Left forelimb (tissue), 1 donor: ENCODE measurements at regions not wholly inside any gene's neighbourhood (a gene's known extent, or its start where the extent isn't known, plus 50 kb on each side); places are given as distances from the start of the nearest gene placed in this dataset.
"Not testable (repeated sequence)": the region's sequence is repeated elsewhere in the genome, so short reads cannot be mapped to it uniquely, and the experiment has no call there.

Experiments used
- DNase-seq: peaks from one replicate; pipeline ENCODE4 v3.0.0-alpha.2; 2018; ENCODE audit warnings: low spot score

DNA sequence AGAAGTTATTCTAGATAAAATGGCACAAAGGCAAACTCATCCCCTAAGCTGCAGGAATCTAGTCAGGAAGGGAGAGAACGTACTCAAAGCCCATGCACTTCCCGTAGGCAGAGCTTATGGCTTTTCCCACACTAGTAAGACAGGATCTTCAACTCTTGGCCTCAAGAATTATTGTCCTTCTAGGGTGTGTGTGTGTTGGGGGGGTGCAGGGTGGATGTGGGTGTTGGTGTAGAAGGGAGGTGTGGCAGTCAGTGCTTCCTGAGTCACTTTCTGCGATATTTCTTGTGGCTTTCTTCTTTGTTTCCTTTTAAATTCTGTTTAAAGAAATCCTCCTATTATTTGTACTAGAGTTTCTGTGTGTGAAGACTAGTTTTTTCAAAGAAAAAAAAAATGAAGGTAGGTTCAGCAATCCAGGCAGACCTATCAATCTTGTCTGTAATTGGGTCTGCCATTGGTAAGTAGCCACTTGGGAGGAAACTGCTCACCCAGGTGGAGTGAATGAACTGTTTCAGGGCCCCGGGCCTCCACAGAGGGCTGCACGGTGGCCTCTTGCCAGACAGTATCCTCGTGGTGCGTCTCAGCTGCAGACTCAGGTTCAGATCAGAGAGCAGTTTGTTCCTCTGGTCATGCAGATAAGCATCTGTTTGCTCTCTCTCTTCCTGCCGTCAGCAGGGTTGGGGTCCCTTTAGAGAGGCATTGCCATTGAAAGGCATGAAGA, 131.9 kb downstream of the NPR3 start:
- DNase-seq: no peak

GRCh38 chr5:32843531-32843895, 132.4 kb downstream of the NPR3 start:
- no peak for DNase-seq

GRCh38 chr5:32845171-32845570, 134.1 kb downstream of the NPR3 start:
- DNase-seq: no peak

DNA sequence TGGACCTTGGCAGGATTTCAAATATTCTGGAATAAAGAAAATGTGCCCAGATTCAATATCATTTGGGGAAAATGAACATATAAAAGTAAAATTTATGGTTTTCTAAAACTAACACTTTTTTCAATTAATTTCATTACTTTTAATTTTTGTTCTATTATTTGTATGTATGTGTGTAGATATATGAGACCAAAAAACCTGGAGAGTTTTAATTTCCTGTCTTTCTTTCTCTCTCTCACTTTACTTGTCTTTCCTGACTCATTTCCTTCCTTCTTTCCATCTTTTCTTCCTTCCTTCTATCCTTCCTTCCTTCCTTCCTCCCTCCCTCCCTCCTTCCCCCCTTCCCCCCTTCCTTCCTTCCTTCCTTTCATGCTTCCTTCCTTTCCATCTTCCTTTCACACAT, 137.0 kb downstream of the NPR3 start:
- no peak for DNase-seq

DNA sequence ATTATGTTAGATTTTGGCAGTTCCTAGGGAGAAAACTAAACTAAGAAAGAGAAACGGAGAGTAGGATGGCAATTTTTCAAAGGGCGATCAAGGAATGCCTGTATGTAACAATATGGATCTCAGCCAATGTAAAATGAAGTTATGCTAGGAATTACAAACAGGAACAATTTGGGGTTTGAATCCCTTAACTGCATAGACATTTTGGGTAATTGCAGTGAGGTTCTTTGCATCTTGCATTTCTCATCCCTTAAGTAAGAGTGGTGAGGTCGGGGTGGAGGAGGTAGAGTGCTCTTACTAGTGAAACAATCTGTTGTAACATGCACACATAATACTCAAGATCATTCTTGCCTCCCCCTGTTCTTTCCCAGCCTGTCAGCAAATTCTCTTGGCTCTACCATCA, 137.6 kb downstream of the NPR3 start:
- DNase-seq: no peak

DNA sequence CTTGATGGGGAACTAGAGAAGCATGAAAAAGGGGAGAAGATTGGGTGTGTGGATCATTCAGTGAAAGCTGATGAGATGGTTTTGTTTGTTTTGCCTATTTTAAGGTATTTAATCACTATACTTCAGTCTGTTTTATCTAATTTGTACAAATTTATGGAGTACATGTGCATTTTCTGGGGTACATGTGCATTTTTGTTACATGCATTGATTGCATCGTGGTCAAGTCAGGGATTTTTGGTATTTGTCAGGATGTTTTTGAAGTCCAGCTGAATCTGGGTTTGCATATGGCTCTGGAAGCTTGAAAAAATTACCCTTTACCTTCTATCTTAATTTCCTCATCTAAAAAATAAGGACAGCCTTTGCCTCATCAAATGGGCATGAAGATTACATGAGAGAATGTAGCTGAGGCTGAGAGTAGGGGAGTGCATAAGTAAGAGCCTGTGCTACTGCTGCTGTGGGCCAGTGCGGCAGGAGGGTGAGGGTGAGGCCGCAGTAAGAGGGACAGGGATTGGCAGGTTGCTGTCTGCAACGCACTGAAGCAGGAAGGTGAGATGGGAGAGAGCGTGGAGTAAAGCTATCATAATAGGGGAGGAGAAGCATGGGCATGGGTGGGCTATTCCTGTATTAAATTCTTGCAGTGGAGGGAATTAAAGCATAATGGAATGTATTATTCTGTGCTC, 139.8 kb downstream of the NPR3 start:
- DNase-seq: no peak

- no peak for DNase-seq
Measured at GRCh38 chr5:32851559-32852173, 140.5 kb downstream of the NPR3 start.

DNA sequence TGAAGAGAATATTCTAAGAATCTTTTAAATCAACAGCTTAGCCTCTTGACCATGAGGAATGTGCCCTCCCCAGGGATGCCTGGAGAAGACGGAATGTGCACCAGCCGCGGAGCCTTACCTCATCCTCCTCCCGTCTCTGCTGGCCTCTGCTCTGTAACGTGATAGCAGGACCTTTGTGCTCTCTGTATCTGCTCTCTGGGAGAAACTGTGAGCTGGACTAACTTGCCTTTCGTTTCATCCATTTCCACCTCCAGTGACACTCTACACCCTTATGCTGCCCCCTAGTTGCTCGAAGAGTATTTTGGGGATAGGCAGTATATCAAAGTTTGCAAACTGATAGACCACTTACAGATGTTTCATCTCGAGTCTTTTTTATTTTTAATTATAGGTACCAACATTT, 141.4 kb downstream of the NPR3 start:
- no peak for DNase-seq

- DNase-seq: no peak
Measured at GRCh38 chr5:32852976-32853375, 141.9 kb downstream of the NPR3 start.

- DNase-seq: no peak
Measured at GRCh38 chr5:32854473-32854872, 143.4 kb downstream of the NPR3 start.

DNA sequence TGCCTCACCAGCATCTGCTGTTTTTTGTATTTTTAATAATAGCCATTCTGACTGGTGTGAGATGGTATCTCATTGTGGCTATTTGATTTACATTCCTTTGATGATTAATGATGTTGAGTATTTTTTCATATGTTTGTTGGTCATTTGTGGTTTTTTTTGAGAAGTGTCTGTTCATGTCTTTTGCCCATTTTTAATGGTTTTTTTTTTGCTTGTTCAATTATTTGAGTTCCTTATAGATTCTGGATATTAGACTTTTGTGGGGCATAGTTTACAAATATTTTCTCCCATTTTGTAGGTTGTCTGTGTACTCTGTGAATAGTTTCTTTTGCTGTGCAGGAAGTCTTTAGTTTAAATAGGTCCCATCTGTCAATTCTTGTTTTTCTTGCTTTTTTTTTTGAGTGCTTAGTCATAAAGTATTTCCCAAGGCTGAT, 148.1 kb downstream of the NPR3 start:
- no peak for DNase-seq

DNA sequence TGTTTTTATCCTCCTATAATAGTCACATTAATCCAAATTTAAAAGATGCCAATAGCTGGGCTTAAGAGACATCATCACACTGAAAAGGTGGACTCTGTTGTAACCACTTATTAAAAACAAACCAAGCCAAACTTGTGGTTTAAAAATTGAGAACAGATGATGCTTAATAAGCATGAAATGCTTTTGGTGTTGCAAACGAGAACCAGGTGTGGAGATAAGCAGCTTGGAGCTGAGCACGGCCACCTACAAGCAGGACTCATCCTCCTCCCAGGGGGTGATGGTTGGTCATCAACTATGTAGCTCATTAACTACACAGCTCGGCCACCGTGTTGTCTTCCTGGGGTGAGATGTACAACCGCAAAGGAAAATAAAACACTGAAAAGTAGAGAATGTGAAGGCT, 154.4 kb downstream of the NPR3 start:
- no peak for DNase-seq

DNA sequence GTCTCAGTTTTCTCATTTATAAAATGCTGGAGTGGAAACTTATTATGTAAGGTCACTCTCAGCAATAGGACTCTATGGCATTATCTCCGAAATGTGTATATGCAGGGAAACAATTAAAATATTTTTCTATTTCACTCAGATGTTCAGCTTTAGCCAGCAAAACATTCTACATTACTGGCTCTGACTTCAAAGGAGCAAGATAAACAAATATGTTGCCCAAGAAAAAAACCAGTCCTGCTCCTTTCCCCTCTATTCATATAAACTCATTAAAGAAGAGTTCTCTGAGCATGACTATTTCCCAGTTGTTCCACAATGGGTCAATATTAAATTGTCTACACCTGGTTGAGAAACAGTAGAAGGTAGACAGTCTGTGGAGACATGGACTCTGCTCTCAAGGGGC, 155.0 kb downstream of the NPR3 start:
- no peak for DNase-seq

GRCh38 chr5:32869216-32869615, 158.1 kb downstream of the NPR3 start:
- DNase-seq: no peak

DNA sequence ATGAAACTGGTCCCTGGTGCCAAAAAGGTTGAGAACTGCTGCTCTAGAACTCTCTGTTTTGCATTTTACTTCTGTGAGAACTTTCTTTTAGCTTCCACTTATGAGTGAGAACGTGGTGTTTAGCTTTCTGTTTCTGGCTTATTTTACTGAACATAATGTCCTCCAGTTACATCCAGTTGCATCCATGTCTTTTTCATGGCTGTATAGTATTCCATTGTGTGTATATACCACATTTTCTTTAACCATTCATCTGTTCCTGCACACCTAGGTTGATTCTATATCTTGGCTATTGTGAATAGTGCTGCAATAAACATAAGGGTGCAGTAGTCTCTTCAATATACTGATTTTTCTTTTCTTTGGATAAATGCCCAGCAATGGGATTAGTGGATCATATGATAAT, 165.7 kb downstream of the NPR3 start:
- DNase-seq: no peak

GRCh38 chr5:32879364-32879763, 168.2 kb downstream of the NPR3 start:
- DNase-seq: not testable (repeated sequence)

GRCh38 chr5:32880796-32881195, 169.7 kb downstream of the NPR3 start:
- no peak for DNase-seq

- DNase-seq: no peak
Measured at GRCh38 chr5:32887390-32887789, 176.3 kb downstream of the NPR3 start.

DNA sequence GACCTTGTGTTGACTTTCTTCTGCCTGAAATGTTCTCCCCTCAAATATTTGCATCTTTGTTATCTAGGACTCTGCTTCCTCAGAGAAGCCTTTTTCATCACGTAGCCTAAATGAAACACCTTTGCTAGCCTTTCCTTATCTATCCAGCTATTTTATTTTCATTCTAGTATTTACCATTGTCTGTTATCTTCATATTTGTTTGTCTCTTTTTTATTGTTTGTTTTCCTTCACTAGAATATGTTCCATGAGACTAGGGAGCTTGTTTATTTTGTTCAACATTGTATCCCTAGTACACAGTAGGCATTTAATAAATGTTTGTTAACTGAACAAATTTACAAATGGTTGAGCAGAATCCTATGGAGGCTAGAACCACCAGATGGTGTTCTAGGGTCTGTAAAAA, 178.0 kb downstream of the NPR3 start:
- no peak for DNase-seq

- DNase-seq: no peak
Measured at GRCh38 chr5:32903613-32904012, 192.5 kb downstream of the NPR3 start.

DNA sequence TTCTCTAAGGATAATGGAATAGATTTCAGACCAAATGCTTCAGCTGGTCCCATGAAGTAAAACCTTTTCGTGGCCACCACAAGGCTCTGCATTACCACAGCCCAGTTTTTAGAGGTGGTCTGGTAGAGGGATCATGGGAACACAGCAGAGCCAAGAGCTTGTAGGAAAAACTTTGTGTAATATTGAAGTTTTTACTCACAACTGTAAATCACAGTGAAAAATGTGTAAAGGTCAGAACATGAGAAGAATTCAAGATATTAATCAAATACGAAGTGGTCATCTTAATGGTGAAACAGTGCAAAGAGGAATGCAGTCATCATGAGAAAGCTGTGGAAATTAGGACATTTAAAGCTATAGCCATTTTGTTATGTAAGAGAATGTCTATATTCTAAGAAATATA, 197.5 kb downstream of the NPR3 start:
- DNase-seq: no peak

GRCh38 chr5:32909207-32909606, 198.1 kb downstream of the NPR3 start:
- no peak for DNase-seq

GRCh38 chr5:32916648-32917047, 205.5 kb downstream of the NPR3 start:
- no peak for DNase-seq

DNA sequence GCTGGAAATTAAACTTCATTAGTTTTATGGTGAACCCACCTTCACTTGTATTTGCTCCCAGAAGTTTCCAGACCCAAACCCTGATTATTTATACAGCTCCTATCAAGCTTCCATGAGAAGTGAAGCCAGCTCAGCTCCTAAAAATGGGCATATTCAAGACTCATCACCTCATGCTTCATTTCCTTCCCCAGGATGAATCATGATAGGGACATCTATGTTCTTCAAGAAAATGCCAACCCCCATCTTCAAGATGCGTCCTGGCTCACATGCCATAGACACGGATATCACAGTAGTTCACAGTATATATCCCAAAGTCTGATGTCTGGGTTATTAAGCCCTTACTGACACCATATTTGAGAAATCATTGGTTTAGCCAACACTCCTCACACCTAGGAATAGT, 217.6 kb downstream of the NPR3 start:
- DNase-seq: no peak
